Hepatocyte (in vitro differentiated cells): ENCODE measurements at regions not wholly inside any gene's neighbourhood (a gene's known extent, or its start where the extent isn't known, plus 50 kb on each side); places are given as distances from the start of the nearest gene placed in this dataset.
A peak's percentile ranks its signal among the peaks of the same experiment; 100 is the strongest.

ENCODE experiments used
- DNase-seq: peaks from one replicate; pipeline ENCODE4 v3.0.0-alpha.2; 2016; ENCODE audit warnings: low spot score
- H2AFZ ChIP-seq: fragments of 200-600 bp; sonication (generic); 2 replicates; pipeline ENCODE4 v1.6.0; 2016; ENCODE audit warnings: antibody characterized with exemption, mild to moderate bottlenecking
- H3K27ac ChIP-seq: fragments of 200-600 bp; sonication (generic); 2 replicates; pipeline ENCODE4 v1.5.1; 2016; ENCODE audit warnings: mild to moderate bottlenecking
- H3K27me3 ChIP-seq: fragments of 200-600 bp; sonication (generic); 2 replicates; pipeline ENCODE4 v1.6.1; 2016
- H3K36me3 ChIP-seq: fragments of 200-600 bp; sonication (generic); replicated peaks from 2 replicates; pipeline ENCODE4 v1.5.1; 2016; ENCODE audit warnings: low read depth; ENCODE audit not compliant: insufficient read depth
- H3K4me1 ChIP-seq: fragments of 200-600 bp; sonication (generic); 2 replicates; pipeline ENCODE4 v1.5.1; 2016; ENCODE audit warnings: mild to moderate bottlenecking, moderate library complexity; ENCODE audit not compliant: insufficient read depth
- H3K4me2 ChIP-seq: fragments of 200-600 bp; sonication (generic); 2 replicates; pipeline ENCODE4 v1.6.0; 2016
- H3K4me3 ChIP-seq: fragments of 200-600 bp; sonication (generic); 2 replicates; pipeline ENCODE4 v1.5.1; 2016; ENCODE audit warnings: mild to moderate bottlenecking
- H3K79me2 ChIP-seq: fragments of 200-600 bp; sonication (generic); 2 replicates; pipeline ENCODE4 v1.6.0; 2017; ENCODE audit warnings: mild to moderate bottlenecking
- H3K9me2 ChIP-seq: fragments of 200-600 bp; sonication (generic); replicated peaks from 2 replicates; pipeline ENCODE4 v1.6.0; 2017; ENCODE audit warnings: mild to moderate bottlenecking; ENCODE audit not compliant: insufficient read depth
- H3K9me3 ChIP-seq: fragments of 200-600 bp; sonication (generic); 2 replicates; pipeline ENCODE4 v1.5.1; 2016; ENCODE audit warnings: low read depth, mild to moderate bottlenecking
- H4K20me1 ChIP-seq: fragments of 200-600 bp; sonication (generic); 2 replicates; pipeline ENCODE4 v1.6.0; 2016; ENCODE audit warnings: mild to moderate bottlenecking; ENCODE audit not compliant: insufficient read depth, poor library complexity, severe bottlenecking
- CTCF ChIP-seq: fragments of 200-600 bp; sonication (generic); IDR thresholded peaks from 2 replicates; pipeline ENCODE4 v1.5.1; 2016; ENCODE audit warnings: antibody characterized with exemption, mild to moderate bottlenecking; ENCODE audit not compliant: poor library complexity
- EZH2 ChIP-seq: fragments of 200-600 bp; sonication (generic); IDR thresholded peaks from 2 replicates; pipeline ENCODE4 v1.6.1; 2016; ENCODE audit warnings: antibody characterized with exemption, mild to moderate bottlenecking, borderline replicate concordance
- EZH2phosphoT487 ChIP-seq: fragments of 200-600 bp; sonication (generic); IDR thresholded peaks from one replicate; pipeline ENCODE4 v1.6.1; 2018; ENCODE audit warnings: antibody characterized with exemption, mild to moderate bottlenecking, low read depth, moderate library complexity; ENCODE audit not compliant: unreplicated experiment, severe bottlenecking
- WGBS: methylation state at CpG from one replicate; pipeline ENCODE4 v1.1.6; 2016; ENCODE audit warnings: low lambda C conversion rate; ENCODE audit errors: missing lambda C conversion rate; 5-methylcytosine and 5-hydroxymethylcytosine counted together

GRCh38 chr17:83155128-83156121, 76.0 kb downstream of the METRNL start:
- H3K4me3 ChIP-seq: no peak overlapping the region
- H3K27ac ChIP-seq: peak overlapping the region; percentile 36
- no peak overlapping the region for H2AFZ ChIP-seq
- no peaks in the 10 kb centered on the region for H3K9me3 ChIP-seq
- no peak overlapping the region for H3K4me2 ChIP-seq
- H3K9me2 ChIP-seq: no peaks in the 10 kb centered on the region
- no peaks in the 10 kb centered on the region for H4K20me1 ChIP-seq
- 70% methylated on average over 31 of the region's 32 CpGs for WGBS
- TF ChIP-seq EZH2: no peak
- H3K4me1 ChIP-seq: peaks cover 17% of the 10 kb centered on the region
- DNase-seq: no peak
- H3K36me3 ChIP-seq: no peaks in the 10 kb centered on the region
- no peaks in the 10 kb centered on the region for H3K79me2 ChIP-seq
- no peaks in the 10 kb centered on the region for H3K27me3 ChIP-seq

GRCh38 chr17:83156408-83156807, 77.0 kb downstream of the METRNL start:
- Histone ChIP-seq H4K20me1 (no peaks in the 10 kb centered on the region), H2AFZ (no peak overlapping the region), H3K79me2 (no peaks in the 10 kb centered on the region), H3K27ac (no peak overlapping the region), H3K4me2 (no peak overlapping the region), H3K27me3 (no peaks in the 10 kb centered on the region), H3K36me3 (no peaks in the 10 kb centered on the region), H3K4me1 (peaks cover 15% of the 10 kb centered on the region), H3K9me3 (no peaks in the 10 kb centered on the region), H3K9me2 (no peaks in the 10 kb centered on the region), H3K4me3 (no peak overlapping the region)
- DNase-seq: no peak
- TF ChIP-seq CTCF: no peak
- no peak for TF ChIP-seq EZH2
- no peak for TF ChIP-seq EZH2phosphoT487
- 93% methylated on average over 11 of the region's 11 CpGs for WGBS

- WGBS: 91% methylated on average over 19 of the region's 19 CpGs
- Histone ChIP-seq H3K27me3 (peaks cover 6% of the 10 kb centered on the region), H3K4me2 (no peak overlapping the region), H3K9me2 (no peaks in the 10 kb centered on the region), H3K36me3 (no peaks in the 10 kb centered on the region), H2AFZ (no peak overlapping the region), H3K4me1 (peaks cover 8% of the 10 kb centered on the region), H3K4me3 (no peak overlapping the region), H4K20me1 (no peaks in the 10 kb centered on the region), H3K9me3 (no peaks in the 10 kb centered on the region), H3K27ac (no peak overlapping the region), H3K79me2 (no peaks in the 10 kb centered on the region)
- no peak for DNase-seq
- no peak for TF ChIP-seq CTCF
- no peak for TF ChIP-seq EZH2
- TF ChIP-seq EZH2phosphoT487: no peak
Observed at GRCh38 chr17:83159204-83160049, 80.0 kb downstream of the METRNL start.
